ENCODE measurements at regions not wholly inside any gene's neighbourhood (a gene's known extent, or its start where the extent isn't known, plus 50 kb on each side); places are given as distances from the start of the nearest gene placed in this dataset.

DNA sequence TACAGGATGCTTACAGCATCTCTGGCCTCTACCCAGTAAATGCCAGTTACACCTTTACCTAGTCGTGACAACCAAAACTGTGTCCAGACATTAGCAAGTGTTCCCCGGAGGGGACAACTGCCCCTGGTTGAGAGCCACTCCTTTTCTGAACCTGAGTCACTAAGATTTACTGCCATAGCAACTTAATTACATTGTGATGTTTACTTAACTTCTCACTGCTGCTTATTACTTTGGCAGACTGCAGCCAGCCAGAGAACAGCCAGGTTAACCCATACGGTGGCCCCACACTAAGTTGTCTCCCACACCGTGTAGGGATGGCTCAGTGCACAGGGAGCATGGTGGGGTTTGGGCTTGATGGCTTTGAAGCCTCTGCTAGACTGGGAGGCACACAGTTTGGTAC lies 204.7 kb upstream of the SULF2 start:
- TF ChIP-seq CTCF (IDR thresholded peaks at IDR 0.05) (no peak), POLR2A (IDR thresholded peaks at IDR 0.05) (no peak)

Measured in esophagus squamous epithelium (tissue), 4 donors.